ENCODE measurements at regions not wholly inside any gene's neighbourhood (a gene's known extent, or its start where the extent isn't known, plus 50 kb on each side); places are given as distances from the start of the nearest gene placed in this dataset.

GRCh38 chr9:108609227-108609896, 246.4 kb downstream of the ACTL7B start:
- Histone ChIP-seq H3K9me3 (ENCODE audit: control insufficient read depth in 1 of 2, insufficient read depth in 1 of 2, low read depth in 1 of 2, low read length in 2 of 2) (no peaks in the 10 kb centered on the region), H3K4me2 (ENCODE audit: low read length) (no peak overlapping the region), H2AFZ (ENCODE audit: low read depth, low read length, poor library complexity, severe bottlenecking) (no peak overlapping the region), H4K20me1 (ENCODE audit: insufficient read depth) (no peaks in the 10 kb centered on the region), H3K4me3 (replicated peaks in 1 of 2; ENCODE audit: low read depth in 1 of 2, low read length in 2 of 2) (no peak overlapping the region), H3K9ac (ENCODE audit: low read length) (no peak overlapping the region), H3K4me1 (ENCODE audit: control insufficient read depth in 1 of 2, insufficient read depth in 2 of 2, low read length in 2 of 2) (no peaks in the 10 kb centered on the region), H3K27me3 (ENCODE audit: insufficient read depth, low read length) (no peaks in the 10 kb centered on the region), H3K36me3 (ENCODE audit: control insufficient read depth in 1 of 2, insufficient read depth in 2 of 2, low read length in 2 of 2) (no peaks in the 10 kb centered on the region), H3K27ac (ENCODE audit: low read depth, low read length) (no peak overlapping the region), H3K9me2 (ENCODE audit: insufficient read depth) (peaks cover 2% of the 10 kb centered on the region; the same call in 1 of the 2 replicates), H3K79me2 (ENCODE audit: insufficient read depth, low read length) (no peaks in the 10 kb centered on the region)
- ChIA-PET POLR2A (no interaction called here), RAD21 (ENCODE audit: low non-redundant PET in 1 of 2, low total read pairs in 2 of 2, uncharacterized antibody in 2 of 2, unreplicated experiment in 2 of 2) (no interaction called here), CTCF (no interaction called here)
- no TSS peak for BruUV-seq (replicated peaks)
- TF ChIP-seq POLR2AphosphoS5 (IDR thresholded peaks at IDR 0.05; ENCODE audit: low read depth, low read length) = no peak
- no peak for TF ChIP-seq ZBTB33 (IDR thresholded peaks at IDR 0.05; ENCODE audit: extremely low read depth, insufficient replicate concordance, low read length)
- TF ChIP-seq EZH2phosphoT487 (IDR thresholded peaks at IDR 0.05; ENCODE audit: borderline replicate concordance) = no peak
- TF ChIP-seq CBX3 (IDR thresholded peaks at IDR 0.05; ENCODE audit: low read depth) = no peak
- no peak for TF ChIP-seq EGR1 (IDR thresholded peaks at IDR 0.05; ENCODE audit: low read depth)
- TF ChIP-seq MAX (IDR thresholded peaks at IDR 0.05) = no peak
- no peak for TF ChIP-seq CTCF (IDR thresholded peaks at IDR 0.05 in 2 of 3, conservative IDR thresholded peaks at IDR 0.05 in 1 of 3; ENCODE audit: borderline replicate concordance in 1 of 3, insufficient read depth in 1 of 3, low read depth in 2 of 3, low read length in 2 of 3)
- no peak for TF ChIP-seq TCF7L2 (IDR thresholded peaks at IDR 0.05; ENCODE audit: borderline replicate concordance, extremely low read depth, insufficient read depth, insufficient read length)
- TF ChIP-seq ZNF274 (IDR thresholded peaks at IDR 0.05; ENCODE audit: low read depth, low read length) = no peak
- TF ChIP-seq ELF1 (IDR thresholded peaks at IDR 0.05; ENCODE audit: borderline replicate concordance, low read depth) = no peak
- no peak for TF ChIP-seq SIN3A (IDR thresholded peaks at IDR 0.05; ENCODE audit: low read depth)
- no peak for TF ChIP-seq SP1 (IDR thresholded peaks at IDR 0.05; ENCODE audit: low read depth)
- no peak for TF ChIP-seq RAD21 (IDR thresholded peaks at IDR 0.05; ENCODE audit: low read depth)
- no peak for TF ChIP-seq EZH2 (IDR thresholded peaks at IDR 0.05)
- TF ChIP-seq ATF3 (IDR thresholded peaks at IDR 0.05) = no peak
- no peak for TF ChIP-seq FOSL1 (IDR thresholded peaks at IDR 0.05; ENCODE audit: low read depth)
- no peak for TF ChIP-seq CEBPB (IDR thresholded peaks at IDR 0.05; ENCODE audit: low read depth)
- TF ChIP-seq REST (IDR thresholded peaks at IDR 0.05; ENCODE audit: low read depth) = no peak
- TF ChIP-seq YY1 (IDR thresholded peaks at IDR 0.05; ENCODE audit: extremely low read depth, insufficient replicate concordance, low read depth, low read length) = no peak
- DNase-seq (ENCODE audit: low read depth, low spot score) = no peak
- intact Hi-C loops (cut with micrococcal nuclease) = no loop called here
- no peak for ATAC-seq

All from HCT116 (cell line).